Brain pericyte (primary cell): ENCODE measurements at regions not wholly inside any gene's neighbourhood (a gene's known extent, or its start where the extent isn't known, plus 50 kb on each side); places are given as distances from the start of the nearest gene placed in this dataset.
"Not testable (repeated sequence)": the region's sequence is repeated elsewhere in the genome, so short reads cannot be mapped to it uniquely, and the experiment has no call there.

Source experiments
- DNase-seq: peaks from one replicate; pipeline ENCODE4 v3.0.0-alpha.2; 2012; ENCODE audit warnings: low read depth, low spot score

- DNase-seq = no peak
Observed at GRCh38 chr4:17065821-17066220, 167.4 kb upstream of the LDB2 start.

- no peak for DNase-seq
Observed at GRCh38 chr4:17064959-17065358, 166.5 kb upstream of the LDB2 start.

DNA sequence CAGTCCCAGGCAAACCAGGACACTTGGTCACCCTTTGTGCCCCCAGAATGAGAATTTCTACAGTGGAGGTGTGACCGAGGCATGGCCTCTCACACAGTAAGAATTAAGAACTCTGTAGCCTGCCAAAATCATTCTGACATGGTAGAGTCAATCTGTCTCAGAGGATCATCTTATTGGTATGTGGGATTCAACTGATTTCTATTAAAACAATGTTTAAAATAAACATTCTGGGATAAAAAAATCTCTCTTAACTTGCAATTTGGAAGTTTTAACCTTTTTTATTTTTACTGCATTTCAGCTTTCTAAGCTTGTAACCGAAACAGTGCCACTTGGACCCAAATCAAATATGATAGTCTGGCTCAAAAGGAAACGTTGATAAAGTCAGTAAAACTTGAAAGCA is 165.4 kb upstream of the LDB2 start:
- no peak for DNase-seq

- no peak for DNase-seq
Observed at GRCh38 chr4:17060230-17060629, 161.8 kb upstream of the LDB2 start.

- DNase-seq = peak; percentile 47
Observed at GRCh38 chr4:17058916-17059741, 160.7 kb upstream of the LDB2 start.

DNA sequence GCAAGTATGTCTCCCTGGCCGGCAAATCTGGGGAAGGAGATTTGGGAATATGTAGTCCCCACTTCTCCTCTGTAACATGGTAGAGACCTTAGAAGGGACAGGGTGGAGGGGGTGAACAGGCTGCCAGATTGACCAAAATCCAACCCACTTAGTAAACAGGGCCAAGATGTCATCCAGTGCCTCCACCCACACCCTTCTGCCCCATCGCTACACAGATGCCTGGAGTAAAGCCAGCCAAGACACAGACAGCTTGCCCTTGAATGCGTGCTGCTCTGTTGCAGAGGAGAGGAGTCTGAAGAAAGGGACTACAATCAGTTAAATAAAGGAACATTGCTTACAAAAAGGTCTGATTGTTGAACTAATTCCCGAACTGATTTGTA is 160.1 kb upstream of the LDB2 start:
- no peak for DNase-seq

- DNase-seq = no peak
Observed at GRCh38 chr4:17057035-17057434, 158.6 kb upstream of the LDB2 start.

- DNase-seq = no peak
Observed at GRCh38 chr4:17055788-17056187, 157.3 kb upstream of the LDB2 start.

DNA sequence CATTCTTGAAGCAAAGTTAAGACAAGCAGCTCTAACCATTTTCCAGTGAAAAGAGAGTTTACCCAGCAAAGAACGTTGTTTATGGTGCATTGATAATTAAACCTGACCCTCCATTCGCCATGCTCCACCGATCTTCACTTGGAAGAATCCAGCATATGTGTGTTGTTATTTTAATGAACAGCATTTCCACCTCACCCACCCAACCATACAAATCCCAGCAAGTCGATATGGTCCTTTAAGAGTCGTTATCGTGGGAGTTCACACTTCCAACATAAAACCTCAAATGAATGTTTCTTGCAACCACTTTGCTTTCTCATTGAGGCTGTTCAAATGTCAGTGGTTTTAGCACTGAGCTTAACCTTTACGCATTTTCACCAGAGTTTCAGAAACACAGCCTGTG is 147.4 kb upstream of the LDB2 start:
- no peak for DNase-seq

DNA sequence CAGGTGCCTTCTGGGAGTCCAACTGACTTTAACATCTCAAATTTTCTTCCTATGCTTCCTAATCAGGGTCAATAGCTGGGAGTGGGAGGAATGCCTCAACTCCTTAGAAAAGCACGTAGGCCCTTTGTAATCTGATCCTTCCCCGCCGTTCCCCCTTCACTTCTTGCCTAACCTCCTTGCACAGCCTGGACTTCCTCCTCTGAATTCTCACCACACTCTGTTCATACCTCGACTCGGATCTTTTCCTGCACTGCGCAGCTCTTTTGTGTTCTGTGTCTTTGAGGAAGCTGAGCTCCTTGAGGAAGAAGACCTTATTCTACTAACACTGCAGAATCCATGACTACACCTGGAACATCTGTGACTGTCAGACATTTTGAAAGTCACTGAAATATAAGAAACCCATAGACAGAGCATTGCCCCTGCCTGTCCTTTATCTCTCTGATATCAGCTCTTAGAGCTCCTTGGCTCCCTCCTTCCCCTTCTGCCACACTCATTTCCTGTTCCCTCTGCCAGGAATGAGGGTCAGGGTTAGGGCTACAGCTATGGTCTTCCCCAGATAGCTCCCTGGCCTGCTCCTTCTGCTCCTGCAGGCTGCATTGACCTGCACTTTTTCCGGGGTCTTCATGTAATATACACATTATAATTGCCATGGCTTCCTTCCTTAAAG is 140.2 kb upstream of the LDB2 start:
- DNase-seq = no peak

GRCh38 chr4:17033768-17034181 is 135.3 kb upstream of the LDB2 start:
- no peak for DNase-seq

DNA sequence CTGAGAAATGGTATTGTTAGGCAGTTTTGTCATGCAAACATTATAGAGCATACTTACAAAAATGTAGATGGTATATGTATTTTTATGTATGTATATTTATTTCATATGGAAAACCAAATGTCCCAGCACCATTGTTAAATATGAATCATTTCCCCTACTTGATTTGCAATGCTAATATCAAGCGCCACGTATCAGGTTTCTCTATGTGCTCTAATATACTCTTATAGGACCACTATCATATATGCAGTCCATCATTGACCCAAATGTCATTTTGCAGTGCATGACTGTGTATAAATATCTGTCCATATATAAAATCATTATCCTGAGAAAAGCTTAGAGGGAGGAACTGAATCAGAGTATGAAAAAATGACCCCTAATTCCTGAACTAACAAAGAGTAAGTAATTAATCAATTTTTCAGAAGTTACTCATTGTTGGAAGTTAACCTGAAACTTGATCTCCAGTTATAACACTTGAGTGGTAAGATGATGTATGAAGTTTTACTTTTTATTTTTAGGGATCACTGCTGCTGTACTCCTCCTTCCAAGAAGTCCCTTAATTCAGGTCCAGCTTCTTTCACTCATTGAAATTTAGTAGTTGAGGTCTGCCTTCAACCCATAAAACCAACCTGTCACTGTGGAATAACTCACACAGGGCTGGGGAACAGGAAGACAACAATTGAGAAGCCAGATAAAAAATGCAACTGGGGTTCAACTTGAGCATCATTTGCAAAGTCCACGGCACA is 134.8 kb upstream of the LDB2 start:
- no peak for DNase-seq

DNA sequence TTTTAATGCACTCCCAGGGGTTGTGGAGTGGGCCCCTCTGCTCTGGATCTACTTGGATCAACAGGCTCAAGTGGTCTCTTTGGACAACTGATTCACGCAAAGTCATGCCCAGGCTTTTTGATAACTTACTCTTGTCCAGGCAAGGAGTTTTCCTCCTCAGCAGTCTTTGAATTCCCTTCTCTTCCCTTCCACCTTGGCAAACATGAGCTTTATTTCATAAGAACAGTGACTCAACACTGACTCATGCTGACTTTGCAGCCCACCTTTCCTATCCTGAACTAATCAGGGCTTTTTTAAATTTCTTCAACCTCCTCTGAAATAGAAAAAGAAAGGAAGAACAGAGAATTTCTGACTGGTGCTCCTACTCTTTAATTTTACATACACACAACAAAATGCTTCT is 132.1 kb upstream of the LDB2 start:
- DNase-seq = peak; percentile 8

GRCh38 chr4:17029964-17030363 is 131.5 kb upstream of the LDB2 start:
- no peak for DNase-seq

- DNase-seq = no peak
Observed at GRCh38 chr4:17029432-17029831, 131.0 kb upstream of the LDB2 start.

DNA sequence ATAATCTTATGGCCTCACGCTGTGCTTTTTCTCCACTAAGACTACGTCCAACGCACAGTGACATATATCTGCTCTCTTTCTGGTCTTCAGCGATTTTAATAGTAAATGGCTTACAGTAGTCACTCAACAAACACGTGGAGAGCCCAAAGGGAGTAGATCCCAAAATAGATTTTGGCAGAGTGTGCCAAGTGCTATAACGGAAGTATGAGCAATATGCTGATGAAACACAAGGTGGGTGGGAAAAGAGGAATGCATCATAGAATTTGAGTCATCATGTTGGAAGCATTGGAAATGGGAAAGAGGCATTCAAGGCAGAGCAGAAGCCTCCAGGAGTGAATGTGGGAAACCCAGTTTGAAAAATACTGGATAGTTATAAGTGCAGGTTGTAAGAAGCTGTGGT is 129.1 kb upstream of the LDB2 start:
- DNase-seq = peak; percentile 17

GRCh38 chr4:17024425-17024824 is 126.0 kb upstream of the LDB2 start:
- no peak for DNase-seq

DNA sequence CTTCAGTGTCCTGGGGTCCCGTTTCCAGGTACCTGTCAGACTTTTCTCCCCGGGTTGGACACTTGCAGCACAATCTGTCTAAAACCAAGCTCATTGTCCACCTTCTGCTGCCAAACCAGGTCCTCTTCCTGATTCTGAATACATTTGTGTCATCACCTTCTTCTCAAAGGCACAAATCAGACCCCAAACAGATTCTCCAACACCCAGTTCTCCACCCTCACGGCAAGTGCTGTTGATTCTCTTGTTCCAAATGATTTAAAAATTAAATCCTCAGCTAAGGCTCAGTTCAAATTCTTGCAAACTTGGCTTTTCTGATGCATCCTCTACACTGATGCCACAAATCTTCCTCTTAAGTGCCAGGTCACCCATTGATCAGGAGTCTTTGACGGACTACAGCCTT is 122.5 kb upstream of the LDB2 start:
- DNase-seq = no peak

- DNase-seq = no peak
Observed at GRCh38 chr4:17020451-17020850, 122.0 kb upstream of the LDB2 start.

GRCh38 chr4:17018621-17019020 is 120.2 kb upstream of the LDB2 start:
- not testable (repeated sequence) for DNase-seq

DNA sequence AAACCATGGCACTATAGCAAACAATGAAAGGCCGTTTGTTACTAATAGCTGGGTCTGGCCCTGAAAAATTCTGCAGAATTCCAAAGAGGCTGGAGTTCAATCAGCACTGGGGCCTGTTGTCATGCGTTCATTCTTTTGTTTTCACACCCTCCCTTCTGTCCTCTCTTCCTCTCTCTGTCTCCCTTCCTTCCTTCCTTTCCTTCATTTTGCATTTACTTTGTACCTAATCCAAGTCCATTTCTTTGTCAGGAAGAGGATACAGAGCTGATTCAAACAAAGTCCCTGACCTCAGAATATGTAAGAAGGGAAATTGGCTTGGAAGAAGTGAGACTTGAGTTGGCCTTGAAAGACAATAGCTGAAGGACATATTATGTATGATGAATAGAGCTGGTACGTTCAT is 119.6 kb upstream of the LDB2 start:
- no peak for DNase-seq

- DNase-seq = no peak
Observed at GRCh38 chr4:17013382-17014006, 115.0 kb upstream of the LDB2 start.
